Parathyroid adenoma (tissue), 2 donors: ENCODE measurements at regions not wholly inside any gene's neighbourhood (a gene's known extent, or its start where the extent isn't known, plus 50 kb on each side); places are given as distances from the start of the nearest gene placed in this dataset.
"Not testable (repeated sequence)": the region's sequence is repeated elsewhere in the genome, so short reads cannot be mapped to it uniquely, and the experiment has no call there.

Experiments
- H2AFZ ChIP-seq: fragments of 300-600 bp; sonication (generic); one replicate; pipeline ENCODE4 v1.7.0; 2017; ENCODE audit warnings: antibody characterized with exemption, mild to moderate bottlenecking
- H3K27ac ChIP-seq: fragments of 300-600 bp; sonication (generic); one replicate; pipeline ENCODE4 v1.7.0; 2017
- H3K27me3 ChIP-seq: fragments of 300-600 bp; sonication (generic); one replicate; pipeline ENCODE4 v1.7.0; 2017; ENCODE audit warnings: low read length; ENCODE audit not compliant: control insufficient read depth, insufficient read depth
- H3K36me3 ChIP-seq: fragments of 300-600 bp; sonication (generic); one replicate; pipeline ENCODE4 v1.7.0; 2017; ENCODE audit warnings: low read length; ENCODE audit not compliant: control insufficient read depth, insufficient read depth
- H3K4me1 ChIP-seq: fragments of 300-600 bp; sonication (generic); one replicate; pipeline ENCODE4 v1.7.0; 2017; ENCODE audit warnings: control low read depth
- H3K4me2 ChIP-seq: fragments of 300-600 bp; sonication (generic); one replicate; pipeline ENCODE4 v1.7.0; 2017; ENCODE audit warnings: low read length
- H3K4me3 ChIP-seq: fragments of 300-600 bp; sonication (generic); one replicate; pipeline ENCODE4 v1.7.0; 2017; ENCODE audit warnings: low read depth, low read length
- H3K79me2 ChIP-seq: fragments of 300-600 bp; sonication (generic); one replicate; pipeline ENCODE4 v1.7.0; 2017; ENCODE audit warnings: control low read depth
- H3K9ac ChIP-seq: fragments of 300-600 bp; sonication (generic); one replicate; pipeline ENCODE4 v1.7.0; 2017; ENCODE audit warnings: mild to moderate bottlenecking
- H3K9me3 ChIP-seq: fragments of 300-600 bp; sonication (generic); one replicate; pipeline ENCODE4 v1.7.0; 2017; ENCODE audit warnings: low read length; ENCODE audit not compliant: control insufficient read depth
- CTCF ChIP-seq: fragments of 300-600 bp; sonication (generic); IDR thresholded peaks from one replicate; pipeline ENCODE4 v1.7.0; 2017; ENCODE audit warnings: antibody characterized with exemption, mild to moderate bottlenecking
- donor health status: primary hyperparathyroidism.

GRCh38 chr14:48568252-48568651, 892.8 kb upstream of the MDGA2 start:
- Histone ChIP-seq H3K4me1 (no peaks in the 10 kb centered on the region), H3K9me3 (no peaks in the 10 kb centered on the region), H3K4me2 (no peak overlapping the region), H3K79me2 (no peaks in the 10 kb centered on the region), H3K27me3 (no peaks in the 10 kb centered on the region), H2AFZ (no peak overlapping the region), H3K27ac (no peak overlapping the region), H3K36me3 (no peaks in the 10 kb centered on the region), H3K4me3 (no peak overlapping the region), H3K9ac (no peak overlapping the region)
- TF ChIP-seq CTCF = no peak

- Histone ChIP-seq H3K36me3 (no peaks in the 10 kb centered on the region), H3K9ac (no peak overlapping the region), H3K4me2 (no peak overlapping the region), H3K27ac (no peak overlapping the region), H3K4me3 (no peak overlapping the region), H3K79me2 (no peaks in the 10 kb centered on the region), H3K9me3 (no peaks in the 10 kb centered on the region), H3K27me3 (no peaks in the 10 kb centered on the region), H3K4me1 (no peaks in the 10 kb centered on the region), H2AFZ (no peak overlapping the region)
- no peak for TF ChIP-seq CTCF
Observed at GRCh38 chr14:48563489-48563888, 888.1 kb upstream of the MDGA2 start.

- H3K9me3 ChIP-seq, H2AFZ ChIP-seq, H3K27ac ChIP-seq, H3K4me2 ChIP-seq, H3K27me3 ChIP-seq, H3K79me2 ChIP-seq, H3K4me1 ChIP-seq, H3K4me3 ChIP-seq, H3K9ac ChIP-seq, H3K36me3 ChIP-seq: not testable (repeated sequence)
Observed at GRCh38 chr14:48561438-48561837, 886.0 kb upstream of the MDGA2 start.

- Histone ChIP-seq H2AFZ (no peak overlapping the region), H3K4me1 (no peaks in the 10 kb centered on the region), H3K79me2 (no peaks in the 10 kb centered on the region), H3K27me3 (no peaks in the 10 kb centered on the region), H3K4me3 (no peak overlapping the region), H3K36me3 (no peaks in the 10 kb centered on the region), H3K4me2 (no peak overlapping the region), H3K9me3 (no peaks in the 10 kb centered on the region), H3K9ac (no peak overlapping the region), H3K27ac (no peak overlapping the region)
- no peak for TF ChIP-seq CTCF
Observed at GRCh38 chr14:48560421-48560820, 885.0 kb upstream of the MDGA2 start.

- no peaks in the 10 kb centered on the region for H3K27me3 ChIP-seq
- H3K4me3 ChIP-seq = no peak overlapping the region
- no peaks in the 10 kb centered on the region for H3K4me1 ChIP-seq
- H3K9me3 ChIP-seq = no peaks in the 10 kb centered on the region
- H3K36me3 ChIP-seq = no peaks in the 10 kb centered on the region
- H3K9ac ChIP-seq = no peak overlapping the region
- H3K27ac ChIP-seq = no peak overlapping the region
- TF ChIP-seq CTCF = no peak
- H2AFZ ChIP-seq = no peak overlapping the region
- no peak overlapping the region for H3K4me2 ChIP-seq
- no peaks in the 10 kb centered on the region for H3K79me2 ChIP-seq
Observed at GRCh38 chr14:48553443-48553842, 878.0 kb upstream of the MDGA2 start.
